ENCODE measurements at regions not wholly inside any gene's neighbourhood (a gene's known extent, or its start where the extent isn't known, plus 50 kb on each side); places are given as distances from the start of the nearest gene placed in this dataset.
A peak's percentile ranks its signal among the peaks of the same experiment; 100 is the strongest.

GRCh38 chr16:17590711-17591654 is 120.2 kb upstream of the XYLT1 start:
- DNase-seq (ENCODE audit: extremely low spot score, unreplicated experiment) = no peak
- no peak overlapping the region for H3K27ac Mint-ChIP-seq
- H3K4me1 Mint-ChIP-seq (ENCODE audit: unreplicated experiment) = peaks cover 18% of the 10 kb centered on the region
- H3K27me3 Mint-ChIP-seq = no peaks in the 10 kb centered on the region
- peaks cover under 1% of the 10 kb centered on the region for H3K9me3 Mint-ChIP-seq
- H3K4me3 Mint-ChIP-seq = no peak overlapping the region
- H3K36me3 Mint-ChIP-seq = no peaks in the 10 kb centered on the region
- no peak for TF ChIP-seq CTCF (conservative IDR thresholded peaks at IDR 0.05)

DNA sequence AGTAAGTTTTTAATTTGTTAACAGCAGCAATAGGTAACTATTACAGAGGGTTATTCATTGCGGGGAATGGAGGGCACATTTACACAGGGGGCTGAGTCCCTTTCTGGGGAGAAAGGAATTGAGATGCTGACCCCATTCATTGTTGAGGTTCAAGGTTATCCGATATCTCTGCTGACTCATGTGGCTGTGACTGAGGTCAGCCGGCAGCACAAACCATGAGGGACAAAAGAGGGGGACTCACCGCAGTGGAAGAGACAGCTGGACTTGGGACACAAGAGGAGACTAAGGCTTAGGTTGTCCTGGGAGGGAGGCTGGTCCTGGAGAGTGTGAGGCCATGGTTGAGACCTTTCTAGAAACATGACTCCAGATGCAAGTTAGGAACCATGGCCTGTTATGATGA is 119.1 kb upstream of the XYLT1 start:
- H3K4me3 Mint-ChIP-seq = no peak overlapping the region
- no peak overlapping the region for H3K27ac Mint-ChIP-seq
- no peaks in the 10 kb centered on the region for H3K27me3 Mint-ChIP-seq
- H3K4me1 Mint-ChIP-seq (ENCODE audit: unreplicated experiment) = peaks cover 18% of the 10 kb centered on the region
- no peak for DNase-seq (ENCODE audit: extremely low spot score, unreplicated experiment)
- peaks cover 6% of the 10 kb centered on the region for H3K9me3 Mint-ChIP-seq
- no peak for TF ChIP-seq CTCF (conservative IDR thresholded peaks at IDR 0.05)
- H3K36me3 Mint-ChIP-seq = no peaks in the 10 kb centered on the region

DNA sequence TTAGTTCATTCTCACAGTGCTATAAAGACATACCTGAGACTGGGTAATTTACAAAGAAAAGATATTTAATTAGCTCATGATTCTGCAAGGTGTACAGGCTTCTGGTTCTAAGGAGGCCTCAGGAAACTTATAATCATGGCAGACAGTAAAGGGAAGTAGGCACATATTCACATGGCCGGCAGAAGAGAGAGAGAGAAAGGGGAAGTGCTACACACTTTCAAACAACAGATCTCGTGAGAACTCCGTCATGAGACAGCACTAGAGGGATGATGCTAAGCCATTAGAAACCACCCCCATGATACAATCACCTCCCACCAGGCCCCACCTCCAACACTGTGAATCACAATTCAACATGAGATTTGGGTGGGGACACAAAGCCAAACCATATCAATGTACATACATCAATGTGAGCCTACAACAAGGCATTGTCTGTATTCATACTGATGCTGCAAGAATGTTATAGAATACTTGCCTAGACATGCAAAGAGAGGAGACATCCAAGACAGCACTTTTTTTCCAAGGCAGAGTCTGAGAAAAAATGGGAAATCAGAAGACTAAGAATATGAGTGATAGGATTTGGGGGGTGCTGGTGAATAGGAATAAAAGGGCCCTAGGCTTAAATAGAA is 114.8 kb upstream of the XYLT1 start:
- H3K4me1 Mint-ChIP-seq (ENCODE audit: unreplicated experiment) = peaks cover 7% of the 10 kb centered on the region
- H3K9me3 Mint-ChIP-seq = peaks cover 6% of the 10 kb centered on the region
- no peaks in the 10 kb centered on the region for H3K27me3 Mint-ChIP-seq
- H3K27ac Mint-ChIP-seq = no peak overlapping the region
- no peaks in the 10 kb centered on the region for H3K36me3 Mint-ChIP-seq
- TF ChIP-seq CTCF (conservative IDR thresholded peaks at IDR 0.05) = no peak
- no peak overlapping the region for H3K4me3 Mint-ChIP-seq
- DNase-seq (ENCODE audit: extremely low spot score, unreplicated experiment) = no peak

DNA sequence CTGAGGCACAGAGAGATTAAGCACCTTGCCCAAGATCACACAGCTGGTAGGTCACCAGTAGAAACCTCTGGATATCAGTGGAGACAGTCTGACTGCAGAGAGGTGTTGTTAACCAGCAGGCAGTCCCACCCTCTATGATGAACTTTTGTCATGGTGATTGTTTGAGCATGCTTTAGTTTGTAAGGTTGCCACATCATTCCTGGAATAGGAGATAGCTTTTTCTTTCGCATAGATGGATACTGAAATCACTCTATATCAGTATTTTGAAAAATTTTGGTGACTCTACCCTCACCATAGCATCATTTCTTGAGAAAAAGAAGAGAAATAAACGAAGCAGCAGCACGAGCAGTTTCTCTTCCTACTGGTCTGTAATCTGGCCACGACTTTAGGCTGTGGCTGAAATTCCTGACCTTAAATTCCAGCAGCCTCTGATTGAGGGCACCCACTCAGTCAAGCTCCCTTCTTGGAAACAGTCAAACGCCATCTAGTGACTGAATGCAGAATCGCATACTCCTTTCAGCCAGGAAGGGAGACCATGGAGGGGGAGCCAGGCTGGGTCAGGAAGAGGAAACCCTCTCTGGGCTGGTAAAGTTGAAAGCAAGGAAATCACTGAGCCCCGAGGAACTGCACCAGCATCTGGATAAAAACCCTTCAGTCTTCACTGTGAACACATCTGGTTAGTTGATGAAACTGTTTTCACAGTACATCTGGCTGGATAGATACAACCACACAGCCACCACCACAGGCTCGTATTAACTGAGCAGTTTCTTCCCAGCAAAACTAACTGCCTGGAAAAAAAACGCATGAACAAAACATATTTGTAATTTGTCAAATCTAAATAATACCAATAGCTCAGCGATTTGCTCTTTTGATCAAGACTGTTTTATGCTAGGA is 108.5 kb upstream of the XYLT1 start:
- Mint-ChIP-seq H3K27me3 (no peaks in the 10 kb centered on the region), H3K4me3 (no peak overlapping the region), H3K9me3 (no peaks in the 10 kb centered on the region), H3K4me1 (ENCODE audit: unreplicated experiment) (no peaks in the 10 kb centered on the region), H3K27ac (no peak overlapping the region), H3K36me3 (no peaks in the 10 kb centered on the region)
- peak; percentile 88 for TF ChIP-seq CTCF (conservative IDR thresholded peaks at IDR 0.05)
- DNase-seq (ENCODE audit: extremely low spot score, unreplicated experiment) = peak; percentile 73

DNA sequence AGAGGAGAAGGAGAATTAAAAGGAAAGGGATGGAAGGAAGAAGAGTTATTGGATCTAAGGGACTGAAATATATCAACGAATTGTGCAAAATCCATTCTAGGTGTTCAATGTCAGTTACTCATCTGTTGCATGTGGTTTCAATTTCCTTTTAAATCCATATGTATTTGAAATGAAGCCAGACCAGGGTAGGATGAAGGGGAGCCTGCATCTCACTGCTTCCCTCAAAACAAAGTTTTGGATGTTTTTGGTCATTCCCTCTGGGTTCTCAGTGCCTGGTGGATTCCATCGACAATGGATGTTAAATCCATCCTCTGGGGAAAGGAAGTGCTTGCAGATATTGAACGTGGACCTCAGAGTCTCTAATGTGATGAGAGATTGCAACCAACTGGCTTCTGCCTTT is 103.5 kb upstream of the XYLT1 start:
- no peak for DNase-seq (ENCODE audit: extremely low spot score, unreplicated experiment)
- no peak for TF ChIP-seq CTCF (conservative IDR thresholded peaks at IDR 0.05)
- H3K9me3 Mint-ChIP-seq = no peaks in the 10 kb centered on the region
- H3K4me3 Mint-ChIP-seq = no peak overlapping the region
- no peaks in the 10 kb centered on the region for H3K36me3 Mint-ChIP-seq
- no peak overlapping the region for H3K27ac Mint-ChIP-seq
- H3K4me1 Mint-ChIP-seq (ENCODE audit: unreplicated experiment) = no peaks in the 10 kb centered on the region
- H3K27me3 Mint-ChIP-seq = peaks cover 3% of the 10 kb centered on the region

Measured in type B pancreatic cell (in vitro differentiated cells).